UCSD-AML1 (cell line): ENCODE measurements at regions not wholly inside any gene's neighbourhood (a gene's known extent, or its start where the extent isn't known, plus 50 kb on each side); places are given as distances from the start of the nearest gene placed in this dataset.

Source experiments
- DNase-seq: peaks from one replicate; lab custom pipeline; 2025; ENCODE audit not compliant: unreplicated experiment; lab: John Stamatoyannopoulos, UW

DNA sequence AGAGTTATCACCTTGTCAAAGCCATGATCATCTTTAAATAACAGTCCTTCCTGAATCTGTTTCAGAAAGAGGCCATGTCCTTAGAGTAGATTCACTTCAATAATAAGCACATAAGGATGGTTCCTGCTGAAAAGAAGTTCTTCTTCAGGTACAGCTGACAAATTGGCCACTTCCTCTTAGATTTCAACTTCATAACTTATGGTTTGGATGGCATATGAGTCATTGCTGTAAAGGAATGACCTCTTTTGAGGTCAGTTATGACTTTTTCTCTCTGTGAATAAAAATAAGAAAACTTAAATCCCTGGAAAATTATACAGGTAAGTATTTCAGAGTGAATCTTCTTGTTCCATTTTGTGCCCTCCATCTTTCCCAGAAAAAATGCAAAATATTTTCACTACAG is 555.3 kb upstream of the ZNF462 start:
- no peak for DNase-seq

DNA sequence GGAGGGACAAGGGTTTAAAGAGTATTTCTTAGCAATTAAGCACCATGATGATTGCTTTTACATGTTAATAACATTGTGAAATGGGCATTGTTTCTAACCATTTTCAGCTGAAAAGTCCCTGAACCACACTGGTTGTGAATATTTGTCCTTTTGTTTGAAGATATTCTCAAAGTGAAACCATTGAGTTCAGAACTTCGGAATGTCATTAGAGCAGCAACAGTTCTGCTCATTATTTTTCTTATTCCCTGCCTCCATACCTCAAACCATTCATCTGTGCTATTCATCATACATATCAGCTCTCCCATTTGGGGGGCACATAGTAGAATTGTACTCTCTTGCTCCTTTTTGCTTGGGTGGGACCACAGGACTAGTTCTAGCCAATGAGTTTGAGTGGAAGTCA is 553.0 kb upstream of the ZNF462 start:
- no peak for DNase-seq

DNA sequence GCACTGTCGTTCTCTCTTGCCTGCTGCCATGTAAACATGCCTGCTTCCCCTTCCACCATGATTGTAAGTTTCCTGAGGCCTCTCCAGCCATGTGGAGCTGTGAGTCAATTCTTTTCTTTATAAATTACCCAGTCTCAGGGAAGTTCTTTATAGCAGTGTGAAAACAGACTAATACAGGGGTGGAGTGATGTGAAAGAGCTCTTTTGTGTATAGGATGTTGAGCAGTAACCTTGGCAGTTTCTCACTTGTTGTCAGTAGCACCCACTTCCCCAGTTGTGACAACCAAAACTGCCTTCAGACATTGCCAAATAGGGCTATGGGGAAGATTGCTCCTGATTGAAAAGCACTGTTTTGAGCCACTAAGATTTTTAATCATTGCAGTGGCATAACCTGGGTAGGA is 552.2 kb upstream of the ZNF462 start:
- DNase-seq = no peak

DNA sequence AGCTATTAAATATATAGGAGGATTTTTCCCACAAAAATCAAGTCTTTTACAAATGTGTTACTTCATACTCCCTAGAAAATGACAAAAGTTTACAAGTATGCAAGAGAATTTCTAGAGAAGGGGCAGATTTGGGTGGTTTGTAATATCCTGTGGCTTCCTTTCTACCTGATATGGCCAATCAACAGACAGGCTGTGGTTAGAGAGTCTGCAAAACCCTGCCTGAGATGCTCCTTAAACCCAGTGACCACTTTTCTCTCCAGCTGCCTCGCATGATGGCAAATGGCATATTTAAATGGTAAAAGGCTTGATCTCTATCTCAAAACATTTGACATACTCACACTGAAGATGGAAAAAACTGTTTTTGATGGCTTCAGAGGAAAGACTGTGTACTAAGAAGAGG is 550.1 kb upstream of the ZNF462 start:
- no peak for DNase-seq

DNA sequence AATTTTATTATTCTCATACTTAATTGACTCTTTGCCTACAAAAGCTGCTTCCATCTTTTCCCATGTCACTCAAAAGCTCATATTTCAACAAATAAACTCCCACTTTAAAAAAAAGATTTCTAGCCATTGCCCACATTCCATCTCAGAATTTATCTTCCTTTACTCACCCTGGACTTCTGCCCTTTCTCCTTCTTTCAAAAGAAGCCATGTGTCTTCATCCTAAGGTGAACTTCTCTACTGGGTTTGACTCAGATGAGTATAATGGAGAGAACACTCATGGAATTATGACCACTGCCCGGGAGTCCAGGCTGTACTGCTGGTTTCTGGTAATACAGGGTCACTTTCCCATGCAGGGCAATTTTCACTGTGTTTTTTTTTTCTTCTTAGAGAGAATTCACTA is 548.5 kb upstream of the ZNF462 start:
- no peak for DNase-seq

DNA sequence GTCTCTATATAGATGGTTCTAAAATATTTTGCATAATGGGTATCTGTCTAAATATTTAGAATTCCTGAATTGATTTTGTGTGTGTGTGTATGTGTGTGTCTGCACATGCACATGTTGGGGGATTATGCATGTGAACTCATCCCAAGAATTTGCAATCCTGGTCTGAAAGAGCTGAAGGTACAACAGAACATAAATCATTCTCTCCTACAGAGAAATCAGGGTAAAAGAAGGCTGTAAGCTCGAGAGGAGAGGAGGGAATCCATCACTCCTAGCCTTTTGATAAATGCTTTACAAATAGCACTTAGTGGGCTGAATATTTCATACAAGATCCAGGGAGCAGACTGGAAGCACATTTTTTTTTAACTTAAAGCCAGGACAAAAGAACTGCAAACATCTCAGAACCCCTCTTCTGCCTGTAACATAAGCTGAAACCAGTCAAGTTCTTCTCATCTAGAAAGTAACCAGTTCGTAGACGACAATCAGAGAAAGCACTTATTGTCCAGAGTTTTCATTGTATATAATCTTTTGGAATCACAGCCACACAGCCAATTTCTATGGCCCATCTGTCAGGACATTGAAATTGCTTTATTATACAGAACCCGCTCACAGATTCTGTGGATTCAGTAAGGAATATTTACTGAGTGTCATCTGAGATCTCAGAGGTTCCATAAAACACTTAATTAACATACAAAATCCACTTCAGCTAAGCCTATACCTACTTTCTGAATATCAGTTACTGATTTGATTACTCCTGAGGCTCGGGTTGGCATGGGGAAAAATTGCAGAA is 541.4 kb upstream of the ZNF462 start:
- no peak for DNase-seq

DNA sequence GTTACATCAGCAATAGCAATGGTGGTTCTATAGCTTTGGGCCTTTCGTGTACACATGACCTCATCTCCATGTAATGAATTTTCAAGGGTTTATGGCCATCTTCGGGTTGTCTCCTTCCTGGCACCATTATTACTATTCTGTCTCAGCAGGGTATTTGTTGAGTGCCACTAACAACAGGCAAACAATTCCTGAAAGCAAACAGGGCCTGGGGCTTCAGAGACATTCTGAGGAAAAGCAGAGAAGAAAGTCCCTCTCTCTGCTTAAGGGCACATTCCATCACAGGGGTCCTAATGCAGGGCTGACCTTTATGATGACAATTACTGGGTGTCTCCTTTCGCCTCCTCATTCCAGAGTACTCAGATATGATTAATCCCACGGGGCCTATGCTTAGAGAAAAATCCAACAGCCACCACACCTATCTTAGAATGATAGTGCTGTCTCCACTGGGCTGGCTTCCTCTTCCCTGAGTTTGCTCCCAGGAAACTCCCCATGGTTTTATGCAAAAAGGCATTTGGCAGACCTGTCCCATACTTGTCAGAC is 540.2 kb upstream of the ZNF462 start:
- DNase-seq = no peak

DNA sequence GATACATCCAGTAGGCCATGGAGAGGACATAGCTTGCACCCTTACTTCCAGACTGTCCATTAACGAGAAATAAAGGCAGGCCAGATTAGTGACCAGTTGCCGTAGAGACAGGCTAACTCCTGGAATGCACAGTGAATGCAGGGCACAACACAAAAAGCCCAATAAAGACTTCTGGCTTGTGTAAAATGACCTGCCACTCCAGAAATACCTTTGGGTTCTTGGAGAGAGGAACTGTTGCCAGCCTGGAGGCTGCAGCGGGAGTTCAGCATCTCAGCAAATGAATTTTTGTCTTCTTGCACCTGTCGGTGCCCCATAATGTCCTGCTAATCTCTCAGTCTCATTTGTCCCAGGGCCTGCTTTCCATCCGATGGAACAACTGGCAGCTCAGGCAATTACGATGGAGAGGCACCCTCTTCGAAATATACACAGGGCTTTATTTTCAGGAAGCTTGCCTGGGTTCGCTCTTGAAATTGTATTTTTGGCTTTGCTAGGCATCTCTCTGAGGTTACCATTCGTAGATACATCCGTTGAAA is 538.8 kb upstream of the ZNF462 start:
- DNase-seq = no peak

DNA sequence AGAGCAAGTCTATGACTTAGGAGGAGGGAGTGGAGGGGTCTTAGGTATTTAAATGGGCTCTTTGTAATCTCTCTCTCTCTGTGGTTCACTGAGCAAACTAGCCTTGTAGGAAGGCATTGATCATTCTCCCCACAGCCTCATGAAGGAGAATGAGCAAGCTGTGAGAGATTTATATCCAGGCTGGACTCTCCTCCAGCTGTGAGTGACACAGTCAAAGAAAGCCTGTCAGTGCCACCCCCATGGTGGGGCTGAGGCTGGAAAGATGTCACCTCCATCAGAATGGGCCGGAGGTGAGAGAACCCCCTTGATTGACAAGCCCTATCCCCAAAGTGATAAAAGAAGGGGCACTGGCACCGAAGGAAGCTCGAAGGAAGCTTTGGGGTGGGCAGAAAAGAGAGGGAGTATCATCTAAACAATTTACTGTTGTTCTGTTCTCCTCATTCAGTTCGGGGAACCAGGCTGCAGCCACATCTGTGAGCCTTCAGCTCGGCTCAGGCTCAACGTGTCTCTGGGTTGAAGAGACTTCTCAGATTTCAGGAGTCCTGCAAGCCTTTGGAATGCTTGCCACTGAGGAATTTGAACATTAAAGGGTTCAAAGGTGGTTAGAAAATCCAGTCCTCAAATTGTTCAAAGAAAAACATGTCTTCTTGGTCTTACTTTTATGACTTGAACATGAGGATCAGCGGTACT is 538.2 kb upstream of the ZNF462 start:
- no peak for DNase-seq

DNA sequence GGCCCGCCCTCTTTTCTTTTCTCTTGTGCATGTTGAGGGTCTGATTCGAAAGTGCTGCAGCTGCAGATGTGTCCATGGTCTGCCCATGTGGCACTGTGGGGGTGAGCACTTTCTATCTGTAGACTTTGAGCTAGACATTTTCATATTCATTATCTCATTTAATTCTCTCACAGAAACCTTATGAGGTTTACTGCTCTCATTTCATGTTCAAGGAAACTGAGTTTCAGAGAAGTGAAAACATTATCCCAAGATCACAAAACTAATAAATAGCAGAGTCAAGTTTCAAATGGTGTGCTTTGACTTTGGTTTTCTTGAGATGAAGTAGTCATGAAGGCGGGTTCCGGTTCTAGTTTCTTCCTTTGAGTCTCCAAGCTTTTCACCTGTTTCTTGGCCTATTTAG is 536.5 kb upstream of the ZNF462 start:
- DNase-seq = no peak

DNA sequence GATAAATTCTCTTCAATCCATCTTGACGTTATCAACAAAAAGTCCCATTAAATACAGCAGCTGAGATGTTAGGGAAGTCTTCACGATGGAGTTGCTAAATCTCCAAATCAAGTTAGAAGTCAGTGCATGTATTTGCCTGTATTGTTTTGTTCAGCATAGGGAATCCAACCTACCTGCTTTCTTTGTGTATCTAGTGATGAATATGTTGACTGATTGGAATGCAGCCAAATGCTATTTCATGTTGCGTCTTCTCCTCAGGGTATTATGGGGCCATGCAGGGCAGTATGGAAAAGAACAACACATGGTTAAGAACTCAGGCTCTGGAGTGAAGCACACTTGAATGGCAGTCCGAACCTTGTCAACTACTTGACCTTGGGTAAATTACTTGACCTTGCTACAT is 529.5 kb upstream of the ZNF462 start:
- DNase-seq = no peak

DNA sequence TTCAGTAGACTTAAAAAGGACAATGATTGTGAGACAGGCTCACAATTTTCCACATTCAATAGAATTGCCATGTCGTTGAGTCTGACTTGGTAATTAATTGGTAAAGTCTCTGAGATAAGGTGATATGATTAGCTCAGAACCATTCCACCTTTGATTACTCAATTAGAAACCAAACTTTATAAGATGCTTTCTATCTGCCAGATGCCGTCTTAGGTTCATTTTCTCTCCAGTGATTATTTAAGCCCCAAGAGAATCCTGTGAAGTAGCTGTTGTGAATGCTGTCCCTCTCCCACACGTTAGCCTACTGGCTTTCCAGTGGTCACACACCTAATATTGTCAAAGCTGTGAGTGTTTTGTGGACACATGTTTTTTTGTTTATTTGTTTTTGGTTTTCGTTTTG is 528.9 kb upstream of the ZNF462 start:
- DNase-seq = no peak

DNA sequence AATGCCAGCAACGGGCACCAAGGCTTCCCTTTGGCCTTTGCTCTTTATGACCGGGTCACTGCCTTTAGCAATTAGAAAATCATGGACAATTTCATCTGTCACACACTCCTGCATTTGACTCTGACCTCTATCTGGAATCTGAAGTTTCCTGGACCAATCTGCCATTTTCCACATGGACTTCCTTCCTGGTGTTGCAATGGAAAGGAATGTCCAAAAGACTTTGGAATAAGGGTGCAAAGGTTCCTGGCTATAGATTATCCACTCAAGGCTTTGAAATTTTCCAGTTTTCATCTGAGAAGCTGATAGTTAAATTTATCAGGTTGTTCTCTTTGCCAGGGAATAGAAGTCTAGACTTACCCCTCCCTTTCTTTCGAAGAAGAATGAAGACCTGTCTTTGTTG is 523.1 kb upstream of the ZNF462 start:
- DNase-seq = no peak

DNA sequence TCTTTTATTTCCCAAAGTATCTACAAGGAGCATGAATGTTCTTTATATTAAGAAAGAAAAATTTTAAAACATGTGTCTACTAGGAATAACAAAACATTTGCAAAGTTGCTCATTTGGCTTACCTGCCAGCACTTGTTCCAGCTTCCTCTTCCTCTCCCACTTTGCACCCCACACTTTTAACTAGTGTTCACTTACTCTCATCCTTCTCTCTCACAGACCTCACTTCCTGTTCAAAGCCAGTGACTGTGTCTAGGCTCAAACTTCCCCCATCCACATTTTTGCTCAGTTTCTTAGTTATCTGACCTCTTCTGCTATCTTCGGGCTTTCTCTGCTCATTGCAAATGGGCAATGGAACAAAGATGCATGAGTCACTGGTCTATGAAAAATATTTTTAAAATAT is 512.2 kb upstream of the ZNF462 start:
- DNase-seq = no peak

DNA sequence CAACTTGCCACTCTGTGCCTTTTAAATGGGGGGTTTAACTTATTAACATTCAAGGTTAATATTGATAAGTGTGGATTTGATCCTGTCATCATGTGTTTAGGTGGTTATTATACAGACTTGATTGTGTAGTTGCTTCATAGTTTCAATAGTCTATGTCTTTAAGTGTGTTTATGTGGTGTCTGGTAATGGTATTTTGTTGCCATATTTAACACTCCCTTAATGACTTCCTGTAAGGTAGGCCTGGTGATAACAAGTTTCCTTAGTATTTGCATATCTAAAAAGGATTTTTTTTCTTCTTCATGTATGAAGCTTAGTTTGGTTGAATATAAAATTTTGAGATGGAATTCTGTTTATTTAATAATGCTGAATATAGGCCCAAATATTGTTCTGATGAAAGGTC is 506.0 kb upstream of the ZNF462 start:
- no peak for DNase-seq

DNA sequence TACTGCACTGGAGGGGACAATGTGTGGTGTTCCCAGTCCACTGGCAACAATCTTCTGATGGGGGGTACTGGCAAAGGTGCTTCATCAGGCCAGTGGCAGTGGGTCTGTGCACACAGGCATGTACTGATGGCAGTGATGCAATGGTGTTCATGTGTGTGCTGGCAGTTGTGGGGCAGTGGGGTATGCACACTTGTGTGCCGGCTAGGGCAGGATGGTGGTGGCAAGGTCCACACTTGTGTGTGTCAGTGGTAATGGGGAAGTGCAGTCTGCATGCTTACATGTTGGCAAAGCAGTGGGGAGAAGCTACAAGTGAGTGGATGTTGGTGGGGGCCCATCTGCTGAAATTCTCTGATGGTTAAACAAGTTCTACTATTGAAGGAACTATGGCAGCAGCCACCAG is 504.6 kb upstream of the ZNF462 start:
- DNase-seq = no peak

DNA sequence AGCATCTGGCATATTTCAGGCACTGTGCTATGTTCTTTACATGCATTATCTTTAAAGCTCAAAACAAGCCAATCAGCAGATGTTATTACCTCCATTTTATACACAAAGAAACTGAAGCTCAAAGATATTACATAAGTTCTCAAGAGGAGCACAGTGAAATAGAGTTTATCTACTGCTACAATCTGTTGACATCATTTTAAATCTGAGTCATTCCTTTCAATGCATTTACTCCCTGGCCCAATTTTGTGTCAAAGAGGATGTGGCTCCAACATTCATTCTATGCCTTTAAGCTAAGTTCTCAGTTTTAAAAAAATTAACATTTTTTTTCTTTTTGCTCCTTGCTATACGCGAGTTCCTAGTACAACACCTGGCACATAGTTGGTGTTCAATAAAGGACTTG is 486.3 kb upstream of the ZNF462 start:
- no peak for DNase-seq

DNA sequence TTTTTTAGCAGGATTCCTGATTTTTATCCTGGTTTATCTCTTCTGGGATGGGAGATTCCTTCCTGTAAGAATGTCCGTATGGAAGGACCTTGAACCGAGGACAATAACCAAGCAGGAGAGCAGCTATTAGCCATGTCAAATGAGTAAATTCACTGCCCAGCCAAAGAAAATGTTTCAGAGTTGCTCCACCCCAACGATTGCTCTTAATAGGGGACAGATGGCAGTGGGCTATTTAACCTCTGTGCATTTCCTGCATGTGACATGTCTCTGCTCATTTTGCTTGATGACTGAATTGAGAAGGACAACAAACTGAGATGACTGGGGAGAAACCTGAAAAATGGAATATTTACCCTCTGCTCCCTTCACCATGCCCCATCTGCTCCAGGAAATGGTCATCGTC is 479.9 kb upstream of the ZNF462 start:
- DNase-seq = no peak

DNA sequence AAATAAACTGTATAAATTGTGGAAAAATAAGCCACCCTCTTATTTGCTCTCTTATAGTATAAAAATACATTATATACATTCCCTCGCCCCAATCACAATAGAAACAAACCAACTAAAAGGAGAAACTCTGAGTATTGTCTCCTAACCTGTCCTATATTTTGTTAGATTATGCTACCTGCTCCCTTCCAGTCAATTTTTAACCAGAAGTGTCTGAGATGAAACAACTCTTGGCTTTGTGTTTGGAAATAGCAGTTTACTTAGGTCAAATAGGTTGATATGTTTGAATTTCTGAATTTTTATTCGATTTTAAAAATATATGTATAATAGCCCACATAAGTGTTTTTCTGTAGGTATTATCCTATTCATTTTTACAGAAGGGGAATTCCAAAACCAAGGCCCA is 475.0 kb upstream of the ZNF462 start:
- no peak for DNase-seq

DNA sequence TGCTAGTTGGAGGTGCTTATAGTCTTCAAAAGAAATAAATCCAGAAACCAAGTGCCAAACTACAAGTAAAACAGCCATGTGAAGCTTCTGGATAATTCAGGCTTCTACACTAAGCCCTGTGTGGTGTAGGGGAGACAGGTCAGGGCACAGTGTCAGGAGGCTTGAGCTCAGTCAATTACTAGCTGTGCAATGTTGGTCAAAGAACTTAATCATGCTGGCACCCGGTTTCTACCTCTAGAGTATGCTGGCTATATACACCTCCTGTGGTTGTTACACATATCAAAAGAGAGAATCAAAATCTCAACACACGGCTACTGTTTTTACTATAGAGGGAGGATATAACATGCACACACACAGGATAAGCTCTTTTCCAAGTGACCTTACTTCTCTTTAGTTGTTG is 469.7 kb upstream of the ZNF462 start:
- no peak for DNase-seq

DNA sequence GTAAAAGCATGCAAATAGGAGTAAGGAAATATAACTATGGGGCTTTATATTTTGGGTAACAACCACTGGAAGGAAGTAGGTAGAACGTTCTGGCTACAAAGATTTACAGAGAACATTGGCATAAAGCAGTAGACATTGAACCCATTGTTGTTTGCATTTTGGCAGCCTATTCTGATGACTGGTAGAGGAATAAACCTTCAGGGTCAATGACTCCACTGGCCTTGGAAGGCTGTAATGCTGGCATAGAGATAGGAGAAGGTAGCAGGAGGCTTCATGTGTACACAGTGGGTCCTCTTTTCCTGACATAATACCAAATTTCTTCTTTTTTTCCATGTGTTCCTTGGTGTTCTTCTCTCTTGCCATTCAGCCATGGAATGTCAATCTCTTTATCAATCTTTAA is 462.8 kb upstream of the ZNF462 start:
- DNase-seq = no peak

DNA sequence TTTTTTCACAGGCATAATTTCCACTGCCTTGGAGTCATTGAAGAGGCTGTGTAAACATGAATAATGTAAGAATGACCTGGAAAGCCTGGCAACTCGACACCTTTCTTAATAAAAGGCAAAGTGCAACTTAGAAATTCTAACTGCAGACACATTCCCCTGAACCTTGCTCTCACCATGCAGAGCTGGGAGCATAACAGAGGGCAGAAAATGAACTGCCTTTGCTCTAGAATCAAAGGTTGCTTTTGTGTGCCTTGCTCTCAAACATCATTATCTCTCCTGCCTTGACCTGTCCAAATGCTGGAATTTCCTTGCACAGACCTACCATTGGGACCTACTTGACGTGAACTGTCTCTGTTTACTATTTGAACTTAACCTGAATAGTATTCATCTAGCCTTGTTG is 462.0 kb upstream of the ZNF462 start:
- no peak for DNase-seq
